ENCODE measurements at regions not wholly inside any gene's neighbourhood (a gene's known extent, or its start where the extent isn't known, plus 50 kb on each side); places are given as distances from the start of the nearest gene placed in this dataset.
"Not testable (repeated sequence)": the region's sequence is repeated elsewhere in the genome, so short reads cannot be mapped to it uniquely, and the experiment has no call there.

- DNase-seq (ENCODE audit: low read depth in 2 of 2) = no peak
Observed at GRCh38 chr12:131287938-131288764, 334.4 kb downstream of the ADGRD1 start.

DNA sequence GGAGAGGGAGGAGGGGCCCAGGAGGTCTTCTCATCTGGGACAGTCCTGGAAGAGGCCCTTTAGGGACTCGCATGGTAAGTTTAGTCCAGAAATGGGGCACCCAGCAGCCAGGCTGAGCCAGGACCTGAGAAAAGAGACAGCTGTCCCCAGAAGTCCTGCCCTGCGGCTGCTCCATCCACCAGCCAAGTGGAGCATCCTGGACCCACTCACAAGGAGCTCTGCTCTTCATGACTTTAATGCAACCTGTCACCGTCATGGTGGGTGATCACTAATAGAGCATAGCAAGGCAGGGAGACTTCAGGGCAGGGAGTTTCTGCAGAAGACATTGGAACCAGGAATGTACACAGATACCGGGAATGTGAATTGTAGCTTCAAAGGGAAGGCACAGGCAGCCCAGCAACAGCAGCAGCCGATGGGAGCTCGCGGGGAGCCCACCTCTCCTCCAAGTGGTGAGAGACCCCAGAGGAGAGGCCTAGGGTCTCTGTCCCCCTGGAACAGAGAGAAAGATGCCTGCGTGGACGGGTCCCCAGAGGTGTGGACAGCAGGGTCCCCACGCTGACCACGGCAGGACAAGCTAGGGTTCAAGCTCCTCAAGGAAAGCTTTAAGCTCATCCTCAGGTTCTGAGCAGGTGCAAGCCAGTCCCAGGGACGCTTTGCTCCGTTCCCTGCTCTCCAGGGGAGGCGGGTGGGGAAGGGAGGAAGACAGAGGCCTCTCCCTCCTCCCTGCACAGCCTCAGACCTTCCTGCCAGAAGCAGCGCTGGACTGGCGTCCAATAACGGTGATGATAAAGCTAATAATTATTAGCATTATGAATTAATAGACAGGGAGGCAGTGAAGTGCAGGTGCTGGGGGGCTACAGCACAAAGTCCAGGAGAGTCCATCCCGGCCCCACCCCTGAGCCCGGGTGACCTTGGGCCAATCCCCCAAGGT lies 335.3 kb downstream of the ADGRD1 start:
- DNase-seq (ENCODE audit: low read depth in 2 of 2) = not testable (repeated sequence)

DNA sequence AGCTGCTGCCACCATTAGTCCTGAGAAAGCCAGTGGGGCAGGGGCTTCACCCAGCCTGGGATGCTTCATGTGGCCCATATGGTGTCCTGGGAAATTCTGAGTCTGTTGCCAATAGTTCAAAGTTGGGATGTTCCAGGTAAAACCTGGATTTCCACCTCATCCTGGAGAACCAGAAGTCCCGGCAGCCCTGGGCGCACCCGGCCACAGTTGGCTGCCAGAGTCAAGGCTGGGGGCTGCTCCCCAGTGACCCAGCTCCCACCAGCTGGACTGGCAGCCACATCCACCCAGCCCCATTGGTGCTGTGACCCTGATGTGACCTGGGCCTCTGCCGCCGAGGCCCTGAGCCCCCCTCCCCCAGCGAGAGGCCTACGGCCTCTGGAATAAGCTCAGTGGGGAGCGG lies 336.1 kb downstream of the ADGRD1 start:
- DNase-seq (ENCODE audit: low read depth in 2 of 2) = not testable (repeated sequence)

GRCh38 chr12:131290255-131290959 lies 336.7 kb downstream of the ADGRD1 start:
- no peak for DNase-seq (ENCODE audit: low read depth in 2 of 2)

DNA sequence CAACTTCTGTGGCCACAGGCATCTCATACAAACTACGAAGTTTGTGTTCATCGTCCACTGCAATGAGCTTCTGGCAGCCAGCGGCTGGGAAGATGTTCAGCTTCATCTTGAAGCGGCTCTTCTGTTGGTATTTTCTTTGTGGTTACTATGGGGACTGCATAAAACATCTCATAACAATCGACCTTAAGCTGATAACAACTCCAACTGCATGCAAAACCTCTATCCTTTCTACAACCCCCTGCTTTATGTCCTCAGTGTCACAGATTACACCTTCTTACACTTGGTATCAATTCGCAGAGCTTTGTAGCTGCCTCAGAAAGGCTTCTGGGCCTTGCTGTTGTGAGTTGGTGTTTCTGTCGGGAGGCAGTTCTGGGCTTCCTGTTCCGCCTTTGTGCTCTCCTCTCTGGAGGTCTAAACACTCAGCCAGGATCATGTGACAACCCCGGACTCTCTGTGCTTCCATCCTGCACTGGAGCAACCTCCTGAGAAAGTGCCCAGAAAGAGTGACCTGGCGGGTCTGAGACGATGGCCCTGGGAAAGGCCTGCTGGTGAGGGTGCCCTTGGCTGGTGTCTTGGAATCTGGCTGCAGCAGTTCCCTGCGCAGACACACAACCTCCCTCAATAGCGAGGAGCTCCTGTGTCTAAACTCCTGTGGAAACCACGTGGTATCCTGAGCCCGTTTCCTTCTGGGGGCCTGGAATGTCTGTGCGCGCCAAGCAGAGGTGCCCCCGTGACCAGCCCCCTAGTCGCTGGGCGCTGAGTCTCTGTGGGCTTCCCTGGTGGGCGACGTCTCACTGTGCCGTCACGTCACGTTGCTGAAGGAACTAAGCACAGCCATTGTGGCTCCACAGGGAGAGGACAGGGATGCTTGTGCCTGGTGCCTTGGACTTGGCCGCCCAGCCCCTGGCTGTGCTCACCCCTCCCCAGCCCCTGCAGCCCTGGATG lies 339.6 kb downstream of the ADGRD1 start:
- not testable (repeated sequence) for DNase-seq (ENCODE audit: low read depth in 2 of 2)

- not testable (repeated sequence) for DNase-seq (ENCODE audit: low read depth in 2 of 2)
Observed at GRCh38 chr12:131294716-131295115, 341.0 kb downstream of the ADGRD1 start.

DNA sequence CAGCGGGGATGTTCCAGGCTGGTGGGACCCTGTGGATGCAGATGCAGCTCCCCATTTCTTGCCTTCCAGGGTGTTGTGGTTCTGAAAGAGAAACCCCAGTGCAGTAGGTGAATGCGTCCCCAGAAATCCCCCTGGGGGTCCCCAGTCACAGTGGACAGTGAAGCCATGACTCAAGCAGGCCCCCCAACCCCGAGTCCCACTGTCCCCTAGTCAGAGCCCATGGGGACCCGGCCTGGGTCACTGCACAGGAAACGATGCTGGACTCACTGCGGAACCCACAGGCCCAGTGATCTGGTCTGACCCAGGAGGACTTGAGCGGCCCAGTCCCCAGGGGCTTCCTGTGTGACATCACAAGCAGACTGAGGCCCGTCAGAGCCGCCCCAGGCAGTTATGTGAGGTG lies 341.4 kb downstream of the ADGRD1 start:
- DNase-seq (ENCODE audit: low read depth in 2 of 2) = not testable (repeated sequence)

DNA sequence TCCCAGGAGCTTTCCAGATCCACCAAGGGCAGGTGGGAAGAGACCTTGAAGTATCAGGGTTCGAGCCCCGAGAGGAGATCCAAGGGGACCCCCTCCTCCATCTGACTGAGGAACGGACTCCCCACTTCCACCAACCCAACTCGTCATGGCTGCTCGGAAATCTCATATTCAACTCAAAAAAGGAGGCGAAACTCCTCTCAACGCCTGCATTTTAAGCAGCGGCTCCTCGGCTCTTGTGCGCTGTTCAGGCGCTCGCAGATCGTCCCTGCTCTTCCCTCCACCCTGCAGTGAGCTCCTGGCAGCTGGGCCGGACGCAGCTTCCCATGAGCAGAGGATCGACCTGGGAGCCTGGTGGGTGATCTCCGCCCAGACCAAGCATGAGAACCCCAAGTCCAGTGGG lies 341.9 kb downstream of the ADGRD1 start:
- not testable (repeated sequence) for DNase-seq (ENCODE audit: low read depth in 2 of 2)

DNA sequence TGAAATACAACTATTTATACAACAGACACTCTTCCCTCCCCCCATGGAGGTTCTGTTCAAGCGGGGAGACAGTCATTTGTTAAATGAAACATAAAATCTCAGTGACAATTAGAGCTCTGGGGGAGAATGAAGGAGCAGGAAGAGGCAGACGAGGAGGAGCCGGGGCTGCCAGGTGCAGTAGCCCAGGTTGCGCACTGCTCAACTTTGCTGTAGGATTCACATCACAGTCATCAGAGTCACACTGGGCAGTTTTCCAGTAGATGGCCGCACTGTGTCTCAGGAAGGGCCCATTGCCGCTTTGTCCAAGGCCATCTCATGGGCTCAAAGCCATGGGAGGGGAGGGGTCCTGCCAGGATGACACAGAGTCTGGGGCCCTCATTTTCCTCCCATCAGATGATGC lies 342.4 kb downstream of the ADGRD1 start:
- DNase-seq (ENCODE audit: low read depth in 2 of 2) = not testable (repeated sequence)

DNA sequence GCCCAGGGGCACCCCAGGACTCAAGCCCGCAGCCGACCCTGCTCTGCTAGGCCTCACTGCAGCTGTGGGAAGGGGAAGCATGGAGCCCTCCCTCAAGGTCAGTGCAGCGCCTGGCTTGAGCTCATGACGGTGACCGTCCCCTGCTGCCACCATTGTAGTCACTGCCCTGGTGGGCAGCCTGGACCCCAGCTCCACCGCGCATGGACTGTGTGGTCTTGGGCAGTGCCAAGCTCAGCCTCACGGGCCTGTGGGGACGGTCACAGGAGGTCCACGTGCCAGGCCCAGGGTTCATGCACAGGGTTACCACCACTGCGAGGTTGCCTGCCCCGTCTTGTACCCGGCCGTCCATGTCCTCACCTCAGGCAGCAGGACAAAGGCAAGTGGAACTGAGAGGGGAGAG lies 342.9 kb downstream of the ADGRD1 start:
- not testable (repeated sequence) for DNase-seq (ENCODE audit: low read depth in 2 of 2)

DNA sequence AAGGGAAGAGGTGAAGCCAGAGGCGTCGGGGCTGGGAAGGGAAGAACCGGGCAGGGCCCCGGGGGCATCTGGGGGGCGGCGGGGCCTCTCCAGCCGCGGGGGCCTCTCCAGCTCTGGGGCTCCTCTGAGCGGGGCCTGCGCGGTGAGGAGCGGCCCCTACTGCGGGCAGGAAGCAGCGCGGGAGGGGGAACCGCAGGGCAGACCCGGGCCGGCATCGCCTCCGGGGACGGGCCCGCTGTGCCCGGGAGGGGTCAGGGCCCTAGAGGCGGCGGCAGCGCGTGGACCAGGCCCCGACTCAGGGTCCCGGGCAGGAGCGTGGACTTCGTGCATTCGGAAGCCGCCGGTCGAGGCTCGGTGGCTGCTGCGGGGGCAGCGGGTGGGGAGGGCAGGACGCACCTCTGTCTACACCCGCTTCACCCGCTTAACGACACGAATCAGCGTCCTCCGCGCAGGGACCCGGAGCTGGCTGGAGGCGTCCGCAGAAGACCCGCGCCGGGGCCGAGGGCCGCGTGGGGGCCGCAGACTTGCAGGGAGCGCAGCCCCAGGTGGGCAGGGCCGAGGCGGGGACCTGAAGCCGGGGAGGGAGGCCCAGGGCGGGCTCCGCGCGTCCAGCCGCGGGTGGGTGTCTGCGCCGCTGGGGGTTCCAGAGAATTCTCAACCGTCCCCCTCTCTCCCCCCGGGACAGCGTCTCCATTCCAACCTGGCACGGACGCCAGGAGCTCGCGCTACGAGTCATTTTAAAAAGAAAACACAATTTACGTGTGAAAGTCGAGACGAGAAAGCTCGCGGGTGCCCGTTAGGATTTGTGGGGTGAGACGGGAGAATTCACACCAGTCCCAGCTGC lies 345.0 kb downstream of the ADGRD1 start:
- DNase-seq (ENCODE audit: low read depth in 2 of 2) = not testable (repeated sequence)

GRCh38 chr12:131299370-131299701 lies 345.6 kb downstream of the ADGRD1 start:
- not testable (repeated sequence) for DNase-seq (ENCODE audit: low read depth in 2 of 2)

DNA sequence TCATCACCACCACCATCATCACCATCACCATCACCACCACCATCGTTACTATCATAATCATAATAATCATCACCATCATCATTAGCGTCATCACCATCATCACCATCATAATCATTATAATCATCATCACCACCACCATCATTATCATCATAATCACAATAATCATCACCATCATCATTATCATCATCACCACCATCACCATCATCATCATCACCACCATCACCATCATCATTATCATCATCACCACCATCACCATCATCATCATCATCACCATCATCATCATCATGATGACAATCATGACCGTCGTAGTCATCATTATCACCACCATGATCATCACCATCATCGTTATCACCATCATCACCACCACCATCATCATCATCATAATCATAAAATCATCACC lies 349.9 kb downstream of the ADGRD1 start:
- DNase-seq (ENCODE audit: low read depth in 2 of 2) = not testable (repeated sequence)

- DNase-seq (ENCODE audit: low read depth in 2 of 2) = not testable (repeated sequence)
Observed at GRCh38 chr12:131304642-131305041, 350.9 kb downstream of the ADGRD1 start.

DNA sequence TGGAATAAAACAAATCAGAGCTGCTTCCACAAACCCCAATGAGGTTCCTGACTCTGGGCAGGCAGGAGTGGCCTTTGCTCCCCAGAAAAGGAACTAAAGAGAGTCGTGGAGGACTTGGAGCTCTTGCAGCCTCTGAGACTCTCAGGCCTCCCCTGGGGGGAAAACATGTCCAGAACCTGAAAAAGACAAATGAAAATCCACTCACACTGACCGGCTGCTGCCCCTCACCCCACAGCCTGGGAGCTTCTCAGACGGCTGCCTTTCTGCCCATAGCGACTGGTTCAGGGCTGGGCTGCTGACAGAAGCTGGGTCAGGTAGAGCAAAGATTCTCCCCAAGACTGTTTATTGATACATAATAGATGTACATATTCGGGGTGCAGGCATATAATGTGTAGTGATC lies 356.0 kb downstream of the ADGRD1 start:
- DNase-seq (ENCODE audit: low read depth in 2 of 2) = no peak

GRCh38 chr12:131310227-131310969 lies 356.7 kb downstream of the ADGRD1 start:
- DNase-seq (ENCODE audit: low read depth in 2 of 2) = not testable (repeated sequence)

DNA sequence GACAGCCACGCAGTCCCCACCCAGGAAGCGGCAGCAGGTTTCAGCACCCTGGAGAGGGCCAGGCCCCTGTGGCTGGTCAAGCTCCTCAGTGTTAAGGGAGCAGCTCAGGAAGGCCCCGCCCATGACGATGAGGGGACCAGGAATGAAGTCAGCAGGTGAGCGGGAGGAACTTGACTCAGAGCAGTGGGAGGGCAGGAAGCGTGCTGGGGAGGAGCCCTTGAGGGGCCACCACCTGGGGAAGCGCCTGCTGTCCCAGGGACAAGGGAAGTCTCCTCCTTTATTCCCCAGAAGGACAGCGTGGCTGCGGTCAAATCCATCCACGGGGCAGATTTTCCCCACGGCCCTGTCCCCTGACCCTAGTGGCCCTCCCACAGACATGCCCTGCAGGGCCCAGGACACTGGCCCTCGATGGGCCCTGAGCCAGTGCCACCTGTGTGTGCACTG lies 357.6 kb downstream of the ADGRD1 start:
- peak in 1 of 2 donors; percentile 3 for DNase-seq (ENCODE audit: low read depth in 2 of 2)

- no peak for DNase-seq (ENCODE audit: low read depth in 2 of 2)
Observed at GRCh38 chr12:131311764-131312163, 358.1 kb downstream of the ADGRD1 start.

DNA sequence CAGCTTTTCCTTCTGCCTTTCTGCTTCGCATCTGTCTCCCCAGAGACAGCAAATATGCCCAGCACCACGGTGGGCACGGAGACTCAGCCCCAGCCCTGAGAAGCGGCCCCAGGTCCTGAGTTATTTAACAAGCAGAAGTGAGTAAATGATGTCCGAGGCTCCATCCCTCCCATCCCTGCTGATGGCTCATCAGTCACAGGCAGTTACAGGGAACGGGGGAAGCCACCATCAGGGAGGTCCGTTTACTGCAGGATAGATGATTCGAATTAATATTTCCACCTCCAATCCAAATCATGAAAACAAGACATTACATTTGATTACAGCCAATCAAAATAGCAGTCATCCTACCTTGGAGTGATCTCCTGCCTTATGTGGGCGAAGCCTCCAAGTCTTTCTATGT lies 358.7 kb downstream of the ADGRD1 start:
- DNase-seq (ENCODE audit: low read depth in 2 of 2) = not testable (repeated sequence)

Data from activated CD4-positive, alpha-beta T cell treated with anti-CD3 and anti-CD28 coated beads for 24 hours (primary cell).